Nephron progenitor cell (in vitro differentiated cells): ENCODE measurements at regions not wholly inside any gene's neighbourhood (a gene's known extent, or its start where the extent isn't known, plus 50 kb on each side); places are given as distances from the start of the nearest gene placed in this dataset.

Source experiments
- DNase-seq: peaks from one replicate; pipeline ENCODE4 v3.0.0; 2021
- H3K27ac Mint-ChIP-seq: 2 replicates; pipeline ENCODE4 v1.8.0; 2021; ENCODE audit warnings: mild to moderate bottlenecking, moderate library complexity, mixed read lengths
- H3K27me3 Mint-ChIP-seq: 2 replicates; pipeline ENCODE4 v1.8.0; 2021; ENCODE audit warnings: mild to moderate bottlenecking, low read depth, mixed read lengths; ENCODE audit not compliant: poor library complexity
- H3K36me3 Mint-ChIP-seq: 2 replicates; pipeline ENCODE4 v1.8.0; 2021; ENCODE audit warnings: low read depth, mixed read lengths
- H3K4me1 Mint-ChIP-seq: 2 replicates; pipeline ENCODE4 v1.8.0; 2021; ENCODE audit warnings: mixed read lengths
- H3K4me3 Mint-ChIP-seq: 2 replicates; pipeline ENCODE4 v1.8.0; 2021; ENCODE audit warnings: mild to moderate bottlenecking, moderate library complexity, mixed read lengths
- H3K9me3 Mint-ChIP-seq: 2 replicates; pipeline ENCODE4 v1.8.0; 2021; ENCODE audit warnings: mild to moderate bottlenecking, moderate library complexity, mixed read lengths
- TF ChIP-seq, protein P1 (sequence below): fragments of 200-600 bp; sonication (generic); IDR thresholded peaks from 2 replicates; pipeline ENCODE4 v1.5.0; 2021; ENCODE audit warnings: antibody characterized with exemption

GRCh38 chr7:106353944-106354343, 69.2 kb upstream of the NAMPT start:
- no peaks in the 10 kb centered on the region for H3K9me3 Mint-ChIP-seq
- DNase-seq: no peak
- TF ChIP-seq, protein P1, sequence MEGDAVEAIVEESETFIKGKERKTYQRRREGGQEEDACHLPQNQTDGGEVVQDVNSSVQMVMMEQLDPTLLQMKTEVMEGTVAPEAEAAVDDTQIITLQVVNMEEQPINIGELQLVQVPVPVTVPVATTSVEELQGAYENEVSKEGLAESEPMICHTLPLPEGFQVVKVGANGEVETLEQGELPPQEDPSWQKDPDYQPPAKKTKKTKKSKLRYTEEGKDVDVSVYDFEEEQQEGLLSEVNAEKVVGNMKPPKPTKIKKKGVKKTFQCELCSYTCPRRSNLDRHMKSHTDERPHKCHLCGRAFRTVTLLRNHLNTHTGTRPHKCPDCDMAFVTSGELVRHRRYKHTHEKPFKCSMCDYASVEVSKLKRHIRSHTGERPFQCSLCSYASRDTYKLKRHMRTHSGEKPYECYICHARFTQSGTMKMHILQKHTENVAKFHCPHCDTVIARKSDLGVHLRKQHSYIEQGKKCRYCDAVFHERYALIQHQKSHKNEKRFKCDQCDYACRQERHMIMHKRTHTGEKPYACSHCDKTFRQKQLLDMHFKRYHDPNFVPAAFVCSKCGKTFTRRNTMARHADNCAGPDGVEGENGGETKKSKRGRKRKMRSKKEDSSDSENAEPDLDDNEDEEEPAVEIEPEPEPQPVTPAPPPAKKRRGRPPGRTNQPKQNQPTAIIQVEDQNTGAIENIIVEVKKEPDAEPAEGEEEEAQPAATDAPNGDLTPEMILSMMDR: no peak
- no peaks in the 10 kb centered on the region for H3K4me1 Mint-ChIP-seq
- no peaks in the 10 kb centered on the region for H3K27me3 Mint-ChIP-seq
- no peak overlapping the region for H3K4me3 Mint-ChIP-seq
- H3K36me3 Mint-ChIP-seq: no peaks in the 10 kb centered on the region
- no peak overlapping the region for H3K27ac Mint-ChIP-seq

DNA sequence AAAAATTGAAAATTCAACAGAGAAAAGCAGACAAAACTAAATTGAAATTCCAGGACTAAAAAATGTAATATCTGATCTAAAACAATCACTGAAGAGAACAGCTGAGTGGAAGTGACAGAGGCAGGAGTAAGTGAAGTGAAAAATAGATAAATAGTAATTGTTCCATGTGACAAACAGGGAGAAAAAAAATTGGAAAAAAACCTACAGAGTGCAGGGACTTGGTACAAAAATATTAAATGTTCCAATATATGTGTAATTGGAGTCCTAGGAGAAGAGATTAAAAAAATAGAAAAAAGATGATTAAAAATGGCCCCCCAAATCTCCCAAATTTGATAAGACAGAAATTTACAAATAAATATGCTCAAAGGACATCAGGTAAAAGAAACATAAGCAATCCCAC, 63.4 kb upstream of the NAMPT start:
- no peaks in the 10 kb centered on the region for H3K36me3 Mint-ChIP-seq
- TF ChIP-seq, protein P1: no peak
- no peaks in the 10 kb centered on the region for H3K4me1 Mint-ChIP-seq
- H3K9me3 Mint-ChIP-seq: peaks cover 16% of the 10 kb centered on the region
- H3K27me3 Mint-ChIP-seq: no peaks in the 10 kb centered on the region
- no peak for DNase-seq
- no peak overlapping the region for H3K27ac Mint-ChIP-seq
- no peak overlapping the region for H3K4me3 Mint-ChIP-seq

DNA sequence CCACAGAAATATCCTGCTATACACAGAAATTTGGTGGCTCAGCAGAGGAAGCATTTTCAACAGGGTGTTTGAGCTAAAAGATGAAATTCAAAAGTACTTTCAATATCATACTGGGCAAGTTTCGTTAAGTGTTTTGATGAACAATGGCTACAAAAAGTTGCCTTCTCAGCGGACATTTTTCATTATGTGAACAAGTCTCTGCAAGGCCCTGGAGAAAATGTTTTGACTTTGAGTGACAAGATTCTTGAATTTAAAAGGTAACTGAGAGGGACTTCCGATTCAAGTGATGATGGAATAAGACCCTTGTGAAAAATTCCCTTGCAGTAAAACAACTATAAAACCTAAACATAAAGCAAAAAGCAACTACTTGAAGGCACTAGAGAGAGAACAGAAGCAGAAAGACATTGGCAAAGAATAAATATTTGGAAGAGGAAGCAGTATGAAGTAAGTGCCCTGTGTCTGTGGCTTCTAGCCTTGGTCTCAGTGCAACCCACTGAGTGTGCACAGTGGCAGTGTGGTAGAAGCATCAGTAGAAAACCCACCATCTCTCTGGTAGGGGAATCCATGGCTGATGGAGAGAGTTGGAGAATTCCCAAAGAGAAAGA, 62.5 kb upstream of the NAMPT start:
- Mint-ChIP-seq H3K36me3 (no peaks in the 10 kb centered on the region), H3K27me3 (no peaks in the 10 kb centered on the region), H3K27ac (no peak overlapping the region), H3K9me3 (peaks cover 24% of the 10 kb centered on the region), H3K4me3 (no peak overlapping the region), H3K4me1 (no peaks in the 10 kb centered on the region)
- no peak for DNase-seq
- TF ChIP-seq, protein P1: no peak

DNA sequence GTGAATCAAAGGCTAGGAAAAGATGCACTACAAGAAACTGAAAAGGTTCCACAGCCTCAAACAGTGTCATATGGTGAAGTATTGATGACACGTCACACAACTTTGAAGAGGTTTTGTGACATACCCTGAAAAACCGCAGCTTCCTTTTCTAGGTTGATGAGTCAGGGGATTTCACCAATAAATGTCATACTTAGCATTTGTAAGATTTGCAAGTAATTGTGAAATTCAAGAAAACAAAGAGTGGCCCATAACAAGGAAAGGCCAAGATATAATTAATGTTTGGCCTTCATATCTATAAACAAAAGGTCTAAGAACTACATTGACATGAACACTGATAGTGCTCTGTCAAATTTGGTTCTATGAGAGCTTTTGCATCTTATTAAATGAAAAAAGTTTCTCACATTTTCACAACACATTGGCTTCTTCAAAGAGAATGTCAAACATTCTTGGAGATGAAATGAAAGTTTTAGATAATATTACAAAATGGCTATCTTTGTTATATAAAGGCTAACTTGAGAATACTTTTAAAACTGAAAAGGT, 62.0 kb upstream of the NAMPT start:
- no peaks in the 10 kb centered on the region for H3K27me3 Mint-ChIP-seq
- no peak overlapping the region for H3K4me3 Mint-ChIP-seq
- no peaks in the 10 kb centered on the region for H3K36me3 Mint-ChIP-seq

DNA sequence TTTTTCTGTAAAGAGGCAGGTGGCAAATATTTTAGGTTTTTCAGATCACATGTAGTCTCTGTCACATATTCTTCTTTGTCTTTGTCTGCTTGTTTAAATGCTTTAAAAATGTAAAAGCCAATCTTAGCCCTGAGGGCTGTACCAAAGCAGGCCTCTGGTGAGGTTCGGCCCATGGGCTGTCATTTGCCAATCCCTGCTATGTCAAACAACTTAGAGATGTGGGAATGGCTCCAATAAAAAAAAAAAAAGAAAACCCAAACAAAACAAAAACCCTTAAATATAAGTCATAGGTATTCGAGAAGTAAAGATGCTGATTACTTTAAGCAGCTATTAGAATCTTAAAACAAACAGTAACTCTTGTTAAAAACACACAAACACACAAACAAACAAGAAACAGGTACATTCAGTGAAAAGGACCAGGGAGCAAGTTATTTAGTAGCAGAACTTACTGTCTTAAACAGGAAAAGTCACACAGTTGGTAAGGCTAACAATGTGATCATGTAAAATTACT, 61.4 kb upstream of the NAMPT start:
- Mint-ChIP-seq H3K27ac (no peak overlapping the region), H3K4me3 (no peak overlapping the region), H3K9me3 (peaks cover 33% of the 10 kb centered on the region), H3K27me3 (no peaks in the 10 kb centered on the region), H3K36me3 (no peaks in the 10 kb centered on the region), H3K4me1 (no peaks in the 10 kb centered on the region)
- DNase-seq: no peak
- TF ChIP-seq, protein P1: no peak

More for the DNA sequence above, 62.0 kb upstream of the NAMPT start:
- H3K27ac Mint-ChIP-seq: no peak overlapping the region
- H3K9me3 Mint-ChIP-seq: peaks cover 30% of the 10 kb centered on the region
- no peak for DNase-seq
- H3K4me1 Mint-ChIP-seq: no peaks in the 10 kb centered on the region
- TF ChIP-seq, protein P1: no peak
